HepG2 (cell line): ENCODE measurements at regions not wholly inside any gene's neighbourhood (a gene's known extent, or its start where the extent isn't known, plus 50 kb on each side); places are given as distances from the start of the nearest gene placed in this dataset.
"Not testable (repeated sequence)": the region's sequence is repeated elsewhere in the genome, so short reads cannot be mapped to it uniquely, and the experiment has no call there.

Experiments used
- ATAC-seq: fragments of 200-7000 bp; cut with Tn5 transposase; 3 replicates; pipeline ENCODE4 v1.9.1; 2020; ENCODE audit warnings: mild to moderate bottlenecking, moderate library complexity
- BruUV-seq: library from RNA; stranded (reverse); fragments of 400-500 nt; replicated peaks from 2 replicates; lab custom pipeline; 2021; lab: Mats Ljungman, UMichigan
- CTCF ChIA-PET: fragments of 300-600 bp; formaldehyde crosslinking; extraction: SDS; loops from one replicate; lab custom pipeline; 2021; ENCODE audit warnings: low total read pairs, inconsistent platforms, low intra/inter-chr PET ratio; lab: Yijun Ruan, JAX
- POLR2A ChIA-PET: fragments of 350-600 bp; sonication (Branson Sonifier 250); formaldehyde crosslinking; loops from one replicate; lab custom pipeline; 2020; ENCODE audit warnings: antibody characterized with exemption, inconsistent platforms; lab: Yijun Ruan, JAX
- DNase-seq: peaks from one replicate; pipeline ENCODE4 v3.0.0-alpha.2; 2015; ENCODE audit warnings: low spot score
- FAIRE-seq: peaks from 3 replicates; lab custom pipeline; 2011; peaks lifted over from hg19 to GRCh38; lab: Jason Lieb, UNC
- H2AFZ ChIP-seq: one replicate; pipeline ENCODE4 v1.6.1; 2011; ENCODE audit warnings: low read length, inconsistent platforms
- H3K27ac ChIP-seq: fragments of 300-600 bp; 3 replicates; pipeline ENCODE4 v1.8.0; 2011; ENCODE audit warnings: mixed run types, mild to moderate bottlenecking, mixed read lengths, low read length, inconsistent platforms; ENCODE audit not compliant: insufficient read depth; ENCODE audit errors: extremely low read length
- H3K27me3 ChIP-seq, 2 experiments: fragments of 200-600 bp in 1 of 2; 2 replicates in 1 of 2; 3 replicates in 1 of 2; pipeline versions ENCODE4 v1.6.0 to v1.8.0; 2011; ENCODE audit warnings: low read length in 2 of 2, mild to moderate bottlenecking in 2 of 2, moderate library complexity in 2 of 2, inconsistent platforms in 1 of 2; ENCODE audit not compliant: insufficient read depth in 2 of 2, control insufficient read depth in 1 of 2
- H3K36me3 ChIP-seq, 2 experiments: fragments of 200-600 bp in 1 of 2; replicated peaks in 1 of 2; 2 replicates in 1 of 2; 3 replicates in 1 of 2; pipeline versions ENCODE4 v1.5.1 to v1.8.0; 2011; ENCODE audit warnings: low read length in 2 of 2, inconsistent platforms in 1 of 2; ENCODE audit not compliant: insufficient read depth in 2 of 2, control insufficient read depth in 1 of 2
- H3K4me1 ChIP-seq: 2 replicates; pipeline ENCODE4 v1.5.1; 2012; ENCODE audit warnings: low read length, inconsistent platforms; ENCODE audit not compliant: insufficient read depth
- H3K4me2 ChIP-seq: 2 replicates; pipeline ENCODE4 v1.6.0; 2011; ENCODE audit warnings: low read depth, low read length, inconsistent platforms
- H3K4me3 ChIP-seq, 3 experiments: fragments of 200-600 bp in 1 of 3; sonication (generic), shearing (Covaris generic) in 1 of 3; replicated peaks in 1 of 3; 2 replicates each; pipeline ENCODE4 v1.5.1; 2011 to 2016; ENCODE audit warnings: low read length in 3 of 3, inconsistent platforms in 2 of 3, low read depth in 2 of 3, mild to moderate bottlenecking in 2 of 3, control low read depth in 1 of 3, mixed read lengths in 1 of 3; ENCODE audit not compliant: insufficient read depth in 1 of 3
- H3K79me2 ChIP-seq: one replicate; pipeline ENCODE4 v1.6.1; 2011; ENCODE audit warnings: low read length, inconsistent platforms; ENCODE audit not compliant: insufficient read depth
- H3K9ac ChIP-seq: 2 replicates; pipeline ENCODE4 v1.6.0; 2011; ENCODE audit warnings: mild to moderate bottlenecking, low read depth, low read length, inconsistent platforms; ENCODE audit not compliant: insufficient read depth
- H3K9me3 ChIP-seq: 2 replicates; pipeline ENCODE4 v1.5.1; 2012; ENCODE audit warnings: mild to moderate bottlenecking, low read length
- H4K20me1 ChIP-seq: 2 replicates; pipeline ENCODE4 v1.6.0; 2011; ENCODE audit warnings: inconsistent platforms, mild to moderate bottlenecking, low read length, moderate library complexity; ENCODE audit not compliant: insufficient read depth
- ARID4A ChIP-seq: sonication (generic); formaldehyde crosslinking; IDR thresholded peaks from 2 replicates; pipeline ENCODE4 v1.5.0; 2020; ENCODE audit warnings: mild to moderate bottlenecking, missing genetic modification reagents, borderline replicate concordance
- CBX2 ChIP-seq, 2 experiments: fragments of 200-600 bp in 1 of 2; sonication (generic); formaldehyde crosslinking in 1 of 2; IDR thresholded peaks; 2 replicates each; pipeline versions ENCODE4 v1.7.0 to v1.8.1; 2018 to 2022; ENCODE audit warnings: low read depth in 2 of 2, low read length in 1 of 2, mild to moderate bottlenecking in 1 of 2, missing genetic modification reagents in 1 of 2
- CERS6 ChIP-seq: sonication (generic); formaldehyde crosslinking; IDR thresholded peaks from 2 replicates; pipeline ENCODE4 v1.5.0; 2020; ENCODE audit warnings: missing genetic modification reagents
- CTCF ChIP-seq: sonication (generic); formaldehyde crosslinking; IDR thresholded peaks from 2 replicates; pipeline ENCODE4 v1.5.0; 2020; ENCODE audit warnings: mild to moderate bottlenecking, missing genetic modification reagents, moderate library complexity
- PLSCR1 ChIP-seq: sonication (generic); formaldehyde crosslinking; IDR thresholded peaks from 2 replicates; pipeline ENCODE4 v1.5.0; 2020; ENCODE audit warnings: missing genetic modification reagents, mild to moderate bottlenecking, borderline replicate concordance
- SALL2 ChIP-seq: sonication (generic); formaldehyde crosslinking; IDR thresholded peaks from 2 replicates; pipeline ENCODE4 v1.8.1; 2023; ENCODE audit warnings: mild to moderate bottlenecking, missing genetic modification reagents, inconsistent platforms
- WGBS: methylation state at CpG from one replicate; pipeline ENCODE4 v1.1.6; 2017; ENCODE audit warnings: low lambda C conversion rate; 5-methylcytosine and 5-hydroxymethylcytosine counted together
- in situ Hi-C: cut with HindIII; loops from 2 replicates; pipeline ENCODE4 v1.10.0; 2017; ENCODE audit warnings: low pct_unique_long_range_greater_than_20kb; ENCODE audit not compliant: extremely low pct_ligation_motif_present
- intact Hi-C: fragments of 100-400 bp; cut with micrococcal nuclease; formaldehyde crosslinking; loops from one replicate; pipeline ENCODE4 v1.10.0; 2022; ENCODE audit not compliant: unreplicated experiment

GRCh38 chr7:22039670-22040069 lies 94.0 kb upstream of the CDCA7L start:
- Histone ChIP-seq H3K27me3 (no peaks in the 10 kb centered on the region), H4K20me1 (no peaks in the 10 kb centered on the region), H3K79me2 (no peaks in the 10 kb centered on the region), H3K4me3 (no peak overlapping the region), H3K4me1 (no peaks in the 10 kb centered on the region), H3K27ac (no peak overlapping the region), H2AFZ (no peak overlapping the region), H3K9me3 (no peaks in the 10 kb centered on the region), H3K9ac (no peak overlapping the region), H3K4me2 (no peak overlapping the region), H3K36me3 (no peaks in the 10 kb centered on the region)
- POLR2A ChIA-PET: no interaction called here
- intact Hi-C loops (no loop called here), in situ Hi-C loops (no loop called here)
- DNase-seq (no peak), FAIRE-seq (no peak), ATAC-seq (no peak)
- BruUV-seq: no TSS peak
- CTCF ChIA-PET: no interaction called here
- WGBS: 3% methylated on average over 1 of the region's 1 CpG
- no peak for TF ChIP-seq CTCF (CRISPR knock-in tag)
- TF ChIP-seq ARID4A (CRISPR knock-in tag): no peak
- TF ChIP-seq SALL2 (CRISPR knock-in tag): no peak
- TF ChIP-seq CBX2 (IDR thresholded peaks at IDR 0.05; ENCODE audit: low read depth, low read length): no peak
- TF ChIP-seq CBX2 (CRISPR knock-in tag; IDR thresholded peaks at IDR 0.05; ENCODE audit: low read depth): no peak
- no peak for TF ChIP-seq CERS6 (CRISPR knock-in tag)
- TF ChIP-seq PLSCR1 (CRISPR knock-in tag): no peak

- intact Hi-C loops, ATAC-seq, CTCF ChIA-PET, H3K4me1 ChIP-seq, DNase-seq, H3K36me3 ChIP-seq, H4K20me1 ChIP-seq, H3K4me2 ChIP-seq, H3K79me2 ChIP-seq, H3K9ac ChIP-seq, H2AFZ ChIP-seq, H3K27ac ChIP-seq, in situ Hi-C loops, H3K4me3 ChIP-seq, FAIRE-seq, H3K27me3 ChIP-seq, H3K9me3 ChIP-seq, BruUV-seq, POLR2A ChIA-PET: not testable (repeated sequence)
- no CpG with 5 or more reads among the region's 26 CpGs for WGBS
Measured at GRCh38 chr7:22032356-22032755, 86.7 kb upstream of the CDCA7L start.
